HG03108 (cell line): ENCODE measurements at regions not wholly inside any gene's neighbourhood (a gene's known extent, or its start where the extent isn't known, plus 50 kb on each side); places are given as distances from the start of the nearest gene placed in this dataset.
"Not testable (repeated sequence)": the region's sequence is repeated elsewhere in the genome, so short reads cannot be mapped to it uniquely, and the experiment has no call there.

Experiments used
- ATAC-seq: cut with Tn5 transposase; IDR thresholded peaks from one replicate; pipeline ENCODE4 v1.9.1; 2021; ENCODE audit warnings: moderate library complexity; ENCODE audit not compliant: unreplicated experiment

DNA sequence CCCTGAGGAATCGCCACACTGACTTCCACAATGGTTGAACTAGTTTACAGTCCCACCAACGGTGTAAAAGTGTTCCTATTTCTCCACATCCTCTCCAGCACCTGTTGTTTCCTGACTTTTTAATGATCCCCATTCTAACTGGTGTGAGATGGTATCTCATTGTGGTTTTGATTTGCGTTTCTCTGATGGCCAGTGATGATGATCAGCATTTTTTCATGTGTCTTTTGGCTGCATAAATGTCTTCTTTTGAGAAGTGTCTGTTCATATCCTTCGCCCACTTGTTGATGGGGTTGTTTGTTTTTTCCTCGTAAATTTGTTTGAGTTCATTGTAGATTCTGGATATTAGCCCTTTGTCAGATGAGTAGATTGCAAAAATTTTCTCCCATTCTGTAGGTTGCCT is 223.5 kb downstream of the MAF start:
- ATAC-seq = not testable (repeated sequence)

DNA sequence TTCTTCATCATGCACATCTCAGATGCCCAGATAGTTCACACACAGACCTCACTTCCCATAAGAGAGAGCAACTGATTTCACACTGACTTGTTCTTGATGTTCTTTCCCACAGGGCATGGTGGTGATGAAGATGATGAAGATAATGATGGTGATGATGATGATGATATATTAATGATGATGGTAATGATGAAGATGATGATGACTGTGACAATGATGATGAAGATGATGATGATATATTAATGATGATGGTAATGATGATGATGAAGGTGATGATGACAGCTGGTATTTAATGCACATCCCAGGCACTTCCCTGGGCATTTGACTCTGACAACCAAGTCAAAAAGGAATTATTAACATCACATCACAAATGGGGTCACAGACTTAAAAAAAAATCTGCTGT is 225.2 kb downstream of the MAF start:
- no peak for ATAC-seq

DNA sequence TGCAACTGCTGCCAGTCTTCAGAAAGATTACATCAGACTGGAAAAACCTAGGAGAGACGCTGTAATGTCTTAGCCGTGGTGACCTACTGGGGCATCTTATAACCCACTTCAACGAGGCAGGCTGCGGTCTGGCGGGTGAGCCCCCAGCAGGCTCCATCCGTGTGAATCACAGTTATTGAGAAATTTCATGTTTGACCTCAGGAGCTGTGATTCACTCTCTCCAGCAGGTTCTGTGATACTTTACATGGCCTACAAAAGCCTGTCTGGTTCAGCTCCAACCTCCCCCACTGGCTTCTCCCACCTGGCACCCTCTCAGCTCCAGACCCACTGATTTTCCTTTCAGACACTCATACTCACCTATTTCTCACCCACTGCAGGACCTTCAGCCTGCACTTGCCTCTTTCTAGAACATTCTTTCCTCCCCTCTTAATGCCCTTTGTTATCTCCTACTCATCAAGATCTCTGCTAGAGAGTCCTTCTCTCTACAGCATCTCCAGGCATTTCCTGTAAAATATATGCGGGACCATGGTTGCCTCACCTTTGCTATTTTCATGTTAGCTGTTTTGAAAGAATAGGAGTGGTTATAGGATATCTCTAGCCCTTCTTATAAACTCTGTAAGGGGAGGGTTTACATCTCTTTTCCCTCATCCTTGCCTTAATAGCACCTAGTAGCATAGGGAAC is 227.9 kb downstream of the MAF start:
- no peak for ATAC-seq

- ATAC-seq = no peak
Observed at GRCh38 chr16:79370736-79371135, 229.8 kb downstream of the MAF start.

DNA sequence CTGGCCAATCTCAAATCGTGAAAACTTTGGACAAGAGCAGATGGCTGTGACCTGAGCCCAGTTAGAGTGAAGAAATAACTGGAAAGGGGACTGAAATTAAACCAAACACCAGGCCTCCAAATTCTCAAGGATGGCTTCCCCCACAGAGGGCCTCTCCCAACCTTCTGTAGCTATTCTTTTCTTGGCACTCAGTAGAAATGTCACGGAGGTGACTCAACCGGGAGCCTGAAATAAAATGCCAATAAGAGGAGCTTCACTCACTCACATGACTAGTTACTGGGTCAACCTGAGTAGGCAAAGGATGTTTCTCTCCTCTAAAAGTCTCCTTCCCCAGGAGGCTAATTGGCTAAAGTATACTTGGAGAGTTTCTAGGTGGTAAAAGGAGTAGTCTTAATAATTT is 230.7 kb downstream of the MAF start:
- no peak for ATAC-seq

GRCh38 chr16:79367822-79368221 is 232.7 kb downstream of the MAF start:
- ATAC-seq = no peak

DNA sequence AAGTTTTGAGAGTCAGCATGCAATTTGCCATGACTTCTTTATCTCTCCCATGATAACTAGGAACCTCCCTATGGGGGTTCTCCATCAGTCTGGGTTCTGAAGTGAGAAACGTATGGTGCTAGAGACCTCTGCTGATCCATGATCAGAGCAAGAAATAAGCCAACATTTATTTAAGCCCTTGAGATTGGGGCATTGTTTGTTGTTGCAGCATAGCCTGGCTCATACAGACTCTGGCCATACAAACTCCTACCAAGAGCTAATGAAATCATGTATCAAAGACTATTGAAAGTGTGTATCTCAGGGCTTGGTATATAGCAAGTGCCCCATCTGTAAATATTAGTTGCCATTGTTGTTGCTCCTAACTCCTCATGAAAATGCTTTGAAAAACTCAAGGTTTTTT is 233.9 kb downstream of the MAF start:
- no peak for ATAC-seq

- ATAC-seq = no peak
Observed at GRCh38 chr16:79365702-79366101, 234.8 kb downstream of the MAF start.

DNA sequence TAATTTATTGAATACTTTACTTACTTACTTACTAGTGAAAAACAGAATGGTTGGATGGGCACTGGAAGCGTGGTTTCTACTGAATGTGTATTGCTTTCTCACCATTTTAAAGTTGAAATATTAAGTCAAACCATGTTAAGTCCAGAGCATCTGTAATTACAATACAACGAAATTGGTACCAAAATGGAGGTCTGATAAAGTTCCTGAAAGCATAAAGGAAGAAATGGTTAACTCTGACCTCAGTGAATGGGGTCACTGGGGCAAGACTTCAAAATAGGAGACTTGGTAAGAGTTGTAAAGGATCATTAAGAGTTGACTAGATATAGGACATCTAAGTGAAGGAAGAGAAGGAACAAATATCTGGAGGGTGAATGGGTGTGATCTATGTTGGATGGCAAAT is 237.1 kb downstream of the MAF start:
- ATAC-seq = no peak

DNA sequence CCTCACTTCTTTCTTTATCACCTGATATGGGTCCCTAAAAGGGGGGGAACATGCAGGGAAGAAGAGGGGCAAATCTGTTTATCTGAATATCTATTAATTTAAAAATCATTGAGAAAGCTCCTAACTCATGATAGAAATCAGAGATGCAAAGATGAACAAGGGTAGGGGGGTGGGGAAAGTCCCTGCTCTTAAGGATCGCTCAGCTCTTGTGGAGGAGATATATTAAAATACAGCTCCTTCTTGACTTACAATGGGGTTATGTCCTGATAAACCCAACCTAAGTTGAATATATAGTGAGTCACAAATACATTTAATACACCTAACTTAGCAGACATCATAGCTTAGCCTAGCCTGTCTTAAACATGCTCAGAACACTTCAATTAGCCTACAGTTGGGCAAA is 237.5 kb downstream of the MAF start:
- no peak for ATAC-seq

- ATAC-seq = no peak
Observed at GRCh38 chr16:79362300-79362970, 238.1 kb downstream of the MAF start.

- no peak for ATAC-seq
Observed at GRCh38 chr16:79361132-79361751, 239.3 kb downstream of the MAF start.

DNA sequence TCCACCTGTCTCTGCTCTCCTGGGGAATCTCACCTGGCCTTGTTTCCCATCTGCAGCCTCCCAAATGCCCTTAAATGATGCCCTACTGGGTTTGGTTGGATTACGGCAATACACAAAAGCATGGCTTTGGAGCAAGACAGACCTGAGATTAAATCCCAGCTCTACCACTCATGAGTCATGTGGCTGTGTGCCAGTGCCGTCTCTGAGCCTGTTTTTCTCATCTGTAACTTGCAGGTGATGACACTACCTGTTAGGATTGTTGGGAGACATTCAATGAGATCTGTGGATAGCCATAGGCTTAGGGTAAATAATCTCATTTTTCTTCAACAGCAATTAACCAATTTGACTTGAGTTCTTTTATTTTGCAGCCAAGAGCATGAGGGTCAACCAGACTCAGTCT is 240.3 kb downstream of the MAF start:
- ATAC-seq = no peak

DNA sequence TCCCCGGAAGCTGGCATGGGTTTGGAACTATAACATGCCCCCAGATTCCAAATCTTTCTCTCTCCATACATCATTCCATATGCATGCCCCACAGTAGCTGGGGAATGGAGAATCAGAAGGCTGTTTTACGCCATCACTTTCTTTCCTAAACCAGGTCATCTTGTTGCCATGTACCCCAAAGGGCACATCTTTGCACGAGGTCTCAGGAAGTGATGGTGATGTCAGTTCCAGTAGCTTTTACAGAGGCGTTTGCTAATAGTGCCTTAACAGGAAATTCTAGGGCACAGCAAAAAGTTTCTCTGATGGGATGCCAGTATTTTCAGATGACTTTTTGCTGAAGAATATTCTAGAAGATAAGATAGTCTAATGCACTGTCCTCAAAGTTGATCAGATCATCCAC is 241.5 kb downstream of the MAF start:
- no peak for ATAC-seq

DNA sequence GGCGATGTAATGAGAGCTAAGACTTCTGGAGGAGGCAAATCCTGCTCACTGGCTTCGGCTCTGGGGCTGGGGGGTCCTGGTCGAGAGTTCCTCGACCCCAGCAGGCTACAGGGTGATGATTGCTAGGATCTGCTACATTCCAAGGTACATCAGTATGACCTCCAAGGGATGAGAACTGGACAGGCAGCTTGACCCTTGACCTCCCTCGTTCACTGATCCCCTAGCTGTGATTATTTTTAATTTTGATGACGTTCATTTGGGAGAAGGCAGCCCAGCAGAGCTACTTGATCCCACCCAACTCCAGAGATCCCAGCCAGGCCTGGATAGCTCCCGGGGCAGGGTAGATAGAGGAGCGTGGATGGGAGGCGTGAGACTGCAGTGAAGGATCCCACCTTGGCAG is 242.3 kb downstream of the MAF start:
- ATAC-seq = no peak

- ATAC-seq = no peak
Observed at GRCh38 chr16:79355600-79356358, 244.8 kb downstream of the MAF start.

GRCh38 chr16:79351927-79352326 is 248.6 kb downstream of the MAF start:
- ATAC-seq = no peak

DNA sequence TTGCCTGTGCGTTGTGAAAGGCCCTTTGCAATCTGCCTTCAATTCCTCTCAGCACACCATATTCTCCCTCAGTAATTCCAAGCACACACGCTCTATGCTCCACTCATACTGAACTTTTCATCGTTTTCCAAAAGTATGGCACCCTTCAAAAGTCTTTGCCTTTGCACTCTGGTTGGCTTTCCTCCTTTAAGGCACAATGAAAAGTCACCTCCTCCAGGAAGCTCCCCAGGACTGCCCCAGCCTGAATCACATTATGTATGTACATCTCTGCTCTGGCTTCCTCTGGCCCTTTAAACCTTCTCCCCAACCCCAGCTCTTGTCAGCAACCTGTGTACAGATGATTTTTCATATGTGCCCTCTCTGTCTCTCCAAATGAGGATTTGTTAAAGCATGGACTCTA is 250.7 kb downstream of the MAF start:
- no peak for ATAC-seq

- ATAC-seq = no peak
Observed at GRCh38 chr16:79348521-79349306, 251.8 kb downstream of the MAF start.

DNA sequence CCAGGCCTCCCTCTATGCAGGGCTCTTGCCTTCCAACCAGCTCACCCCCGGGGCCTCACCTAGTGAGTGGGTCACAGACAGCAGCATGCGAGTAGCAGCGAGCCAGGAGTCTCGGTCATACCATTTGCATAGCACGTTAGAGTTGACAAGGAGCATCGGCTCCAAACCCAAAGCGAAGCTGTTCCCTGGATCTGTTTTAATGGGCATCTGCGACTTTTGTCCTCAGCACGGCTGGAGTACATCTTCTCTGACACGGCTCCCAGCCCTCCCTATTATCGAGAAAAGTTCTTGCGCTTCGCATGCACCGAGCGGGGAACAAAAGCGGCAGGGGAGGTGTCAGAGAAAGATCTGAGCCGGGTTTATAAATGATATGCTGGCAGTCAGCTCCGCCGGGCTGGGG is 253.3 kb downstream of the MAF start:
- no peak for ATAC-seq

DNA sequence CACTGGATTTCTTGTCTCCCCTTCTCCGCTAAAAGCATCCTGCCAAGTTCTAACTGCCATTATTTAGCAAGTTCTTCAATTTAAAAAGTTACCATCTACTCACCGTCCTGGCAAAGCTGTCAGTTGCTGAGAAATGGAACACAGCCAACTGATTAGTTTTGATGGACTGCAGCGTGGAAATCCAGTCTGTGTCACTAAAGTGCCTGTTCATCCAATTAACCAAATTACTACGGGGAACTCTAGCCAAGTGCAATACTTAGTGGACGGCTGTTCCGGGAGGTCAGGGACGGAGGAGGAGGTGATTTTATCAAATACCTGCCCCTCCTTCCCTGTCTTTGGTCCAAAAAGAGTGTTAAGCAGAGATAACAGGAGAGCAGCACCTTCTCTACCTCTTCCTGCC is 260.7 kb downstream of the MAF start:
- ATAC-seq = no peak
